DMS 273 (cell line): ENCODE measurements at regions not wholly inside any gene's neighbourhood (a gene's known extent, or its start where the extent isn't known, plus 50 kb on each side); places are given as distances from the start of the nearest gene placed in this dataset.

Source experiments
- DNase-seq: peaks from one replicate; lab custom pipeline; 2025; ENCODE audit not compliant: unreplicated experiment; lab: John Stamatoyannopoulos, UW

DNA sequence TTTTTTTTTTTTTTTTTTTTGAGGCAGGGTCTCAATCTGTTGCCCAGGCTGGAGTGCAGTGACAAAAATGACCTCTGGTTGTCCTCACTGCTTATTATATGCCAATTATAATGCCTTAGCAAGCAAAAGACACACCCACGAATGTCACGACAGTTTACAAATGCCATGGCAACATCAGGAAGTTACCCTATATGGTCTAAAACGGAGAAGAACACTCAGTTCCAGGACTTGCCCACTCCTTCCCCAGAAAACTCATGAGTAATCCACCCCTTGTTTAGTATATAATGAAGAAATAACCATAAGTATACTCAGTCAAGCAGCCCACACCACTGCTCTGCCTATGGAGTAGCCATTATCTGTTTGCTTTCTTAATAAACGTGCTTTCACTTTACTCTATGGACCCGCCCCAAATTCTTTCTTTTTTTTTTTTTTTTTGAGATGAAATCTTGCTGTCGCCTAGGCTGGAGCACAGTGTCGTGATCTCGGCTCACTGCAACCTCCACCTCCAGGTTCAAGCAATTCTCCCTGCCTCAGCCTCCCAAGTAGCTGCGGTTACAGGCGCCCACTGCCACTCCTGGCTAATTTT lies 106.2 kb downstream of the SMIM20 start:
- DNase-seq, result no peak

DNA sequence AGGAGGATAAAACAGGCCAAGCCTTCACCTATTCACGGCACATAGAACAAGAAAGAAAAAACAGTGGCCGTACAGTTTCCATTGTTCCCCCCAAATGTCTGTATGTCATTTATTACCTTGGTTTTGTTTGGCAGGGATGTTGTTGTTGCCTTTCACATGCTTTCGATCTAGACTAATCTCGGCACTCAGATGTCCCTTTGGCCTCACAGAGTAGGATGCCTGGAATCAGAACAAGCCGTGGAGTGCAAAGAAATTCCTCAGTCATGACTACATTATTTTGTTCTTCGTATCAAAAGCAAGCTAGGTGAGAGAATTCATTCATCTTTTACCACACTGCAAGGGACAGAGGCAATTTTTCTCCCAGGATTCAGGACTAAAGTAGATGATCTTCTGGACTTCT lies 106.9 kb downstream of the SMIM20 start:
- no peak for DNase-seq

DNA sequence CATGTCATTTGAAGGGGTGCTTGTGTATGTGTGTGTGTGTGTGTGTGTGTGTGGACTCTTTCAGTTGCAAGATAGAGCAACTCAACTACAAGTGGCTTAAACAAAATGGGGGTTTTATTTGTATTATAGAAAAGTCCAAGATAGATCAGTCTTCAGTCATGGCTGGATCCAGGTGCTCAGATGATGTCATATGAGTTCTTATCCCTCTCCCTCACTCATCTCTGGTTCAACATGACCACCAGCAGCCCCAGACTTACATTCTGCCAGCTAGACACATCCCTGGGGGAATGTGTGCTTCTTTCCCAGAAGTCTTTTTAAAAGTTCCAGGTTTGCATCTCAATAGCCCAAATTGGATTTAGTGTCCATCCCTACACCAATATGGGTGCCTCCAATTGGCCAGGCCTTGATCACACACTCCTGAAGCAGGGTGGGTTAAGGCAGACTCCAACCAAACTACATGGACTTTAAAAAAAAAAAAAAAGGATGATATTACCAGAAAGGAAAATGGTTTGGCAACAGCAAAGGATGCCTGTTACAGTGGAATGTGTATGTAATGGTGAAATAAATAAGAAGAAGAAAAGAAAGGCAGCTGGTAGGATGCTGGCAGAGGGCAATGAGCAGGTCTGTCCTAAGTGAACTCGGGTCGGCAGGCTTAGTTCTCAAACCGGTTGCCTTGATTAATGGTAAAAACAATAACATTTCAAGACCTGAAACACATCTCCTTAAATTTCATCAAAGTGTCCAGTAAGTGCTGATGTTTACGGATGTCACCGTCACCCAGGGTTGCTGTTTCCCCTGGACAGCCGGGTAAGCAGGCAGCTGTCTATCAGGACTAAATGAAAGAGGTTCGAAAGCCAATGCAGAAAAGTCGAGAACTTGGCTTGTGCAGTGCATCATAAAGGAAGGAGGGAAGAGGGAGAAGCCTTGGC lies 107.7 kb downstream of the SMIM20 start:
- no peak for DNase-seq

DNA sequence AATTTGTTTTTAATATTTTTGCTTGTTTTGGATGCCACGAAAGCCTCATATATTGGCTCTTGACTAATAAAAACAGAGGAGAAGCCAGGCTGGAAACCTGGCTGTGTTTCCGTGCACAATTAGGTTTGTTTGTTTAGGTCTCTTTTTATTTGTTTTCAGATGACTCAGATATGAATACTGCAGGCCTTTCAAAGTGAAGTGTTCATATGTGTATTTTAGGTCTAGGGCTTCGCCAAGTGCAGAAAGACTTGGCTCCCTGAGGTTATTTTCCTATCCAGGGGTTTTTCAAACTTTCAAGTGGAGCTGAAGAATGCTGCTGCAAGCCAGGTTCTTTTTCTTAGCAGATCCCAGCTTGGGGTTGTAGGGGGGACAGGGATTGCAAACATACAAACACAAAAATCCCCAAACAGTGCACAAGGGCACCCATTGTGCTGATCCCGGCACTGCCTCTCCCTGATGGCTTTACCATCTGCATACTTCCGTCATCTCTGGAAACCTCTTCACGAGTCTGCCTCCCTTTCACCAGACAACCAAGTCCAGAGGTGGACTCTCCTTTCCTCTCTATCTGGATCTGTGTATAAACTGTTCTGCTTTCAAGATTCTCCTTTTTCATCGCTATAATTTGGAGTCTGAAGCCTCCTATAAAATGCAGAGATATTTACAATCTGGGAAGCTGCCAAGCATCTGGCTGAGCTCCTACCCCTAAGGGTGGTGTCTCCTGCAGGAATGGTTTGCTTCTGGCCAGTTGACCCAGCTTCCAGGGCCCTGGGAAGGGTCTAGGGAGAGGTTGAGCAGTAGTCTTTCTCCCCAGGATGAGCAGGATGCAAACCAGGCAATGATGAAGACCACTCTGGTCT lies 108.6 kb downstream of the SMIM20 start:
- DNase-seq, result no peak

DNA sequence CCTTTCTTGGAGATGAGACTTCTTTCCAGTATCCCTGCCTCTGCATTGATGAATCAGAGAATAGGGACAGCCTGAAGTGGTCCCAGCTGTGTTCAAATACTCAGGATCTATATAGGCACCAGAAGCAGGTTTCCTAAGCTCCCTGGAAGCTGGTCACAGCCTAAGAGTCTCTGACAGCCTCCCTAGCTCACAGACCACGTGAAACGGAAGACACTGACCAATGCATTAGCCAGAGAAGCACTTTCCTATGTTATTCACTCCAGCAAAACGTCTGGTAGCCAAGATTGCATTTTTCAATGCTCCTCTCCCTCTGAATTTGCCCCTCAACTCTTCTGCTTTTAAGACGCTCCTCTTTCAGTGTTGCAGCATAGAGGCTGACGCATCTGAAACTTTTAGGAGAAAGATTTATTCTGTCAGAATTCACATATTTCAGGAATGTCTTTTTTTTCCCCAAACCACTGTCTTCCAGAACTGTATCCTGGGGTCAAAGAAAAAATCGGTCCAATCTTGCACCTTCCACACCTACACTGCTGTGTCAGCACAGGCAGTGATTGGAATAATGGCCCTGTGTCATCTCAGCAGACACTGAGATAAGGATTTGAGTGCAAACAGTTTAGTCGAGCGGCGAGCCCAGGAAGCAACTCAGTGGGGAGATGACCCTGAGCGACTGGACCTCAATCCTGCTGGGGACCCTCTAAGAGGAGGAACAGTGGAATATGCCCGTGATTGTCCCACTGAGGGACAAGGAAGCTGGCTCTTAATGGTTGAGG lies 109.4 kb downstream of the SMIM20 start:
- no peak for DNase-seq

DNA sequence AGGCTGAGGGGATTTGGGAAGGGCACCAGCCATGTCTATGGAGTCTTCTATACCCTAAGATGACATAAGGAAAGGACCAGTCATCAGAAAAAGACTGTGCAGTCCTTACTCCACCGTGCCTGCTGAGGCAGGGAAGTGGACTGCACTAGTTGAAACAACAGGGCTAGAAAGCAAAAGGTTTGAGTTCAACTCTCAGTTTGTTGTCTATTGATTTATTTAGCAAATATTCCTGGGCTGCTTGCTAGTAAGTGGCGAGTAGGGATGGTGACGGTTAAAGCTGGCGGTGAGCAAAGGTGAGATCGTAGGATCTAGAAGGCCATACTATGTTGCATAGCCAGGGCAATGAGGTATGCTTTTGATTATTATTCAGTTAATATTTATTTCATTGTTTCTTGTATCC lies 110.1 kb downstream of the SMIM20 start:
- no peak for DNase-seq

DNA sequence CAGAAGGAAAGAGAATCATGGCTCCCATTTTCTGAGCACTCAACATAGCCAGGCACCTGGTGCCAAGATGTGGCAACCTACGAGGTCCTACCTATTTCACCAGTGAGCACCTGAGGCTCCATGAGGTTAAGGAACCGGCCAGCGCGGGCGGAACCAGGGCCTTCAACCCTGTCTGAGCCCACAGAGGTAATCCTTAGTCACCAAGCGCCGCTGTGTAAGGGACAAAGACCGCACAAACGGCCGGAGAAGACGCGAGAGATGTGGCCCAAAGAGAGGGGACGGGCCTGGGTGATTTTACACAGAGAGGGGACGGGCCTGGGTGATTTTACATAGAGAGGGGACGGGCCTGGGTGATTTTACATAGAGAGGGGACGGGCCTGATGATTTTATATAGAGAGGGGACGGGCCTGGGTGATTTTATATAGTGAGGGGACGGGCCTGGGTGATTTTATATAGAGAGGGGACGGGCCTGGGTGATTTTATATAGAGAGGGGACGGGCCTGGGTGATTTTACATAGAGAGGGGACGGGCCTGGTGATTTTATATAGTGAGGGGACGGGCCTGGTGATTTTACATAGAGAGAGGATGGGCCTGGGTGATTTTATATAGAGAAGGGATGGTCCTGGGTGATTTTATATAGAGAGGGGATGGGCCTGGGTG lies 114.2 kb downstream of the SMIM20 start:
- no peak for DNase-seq

DNA sequence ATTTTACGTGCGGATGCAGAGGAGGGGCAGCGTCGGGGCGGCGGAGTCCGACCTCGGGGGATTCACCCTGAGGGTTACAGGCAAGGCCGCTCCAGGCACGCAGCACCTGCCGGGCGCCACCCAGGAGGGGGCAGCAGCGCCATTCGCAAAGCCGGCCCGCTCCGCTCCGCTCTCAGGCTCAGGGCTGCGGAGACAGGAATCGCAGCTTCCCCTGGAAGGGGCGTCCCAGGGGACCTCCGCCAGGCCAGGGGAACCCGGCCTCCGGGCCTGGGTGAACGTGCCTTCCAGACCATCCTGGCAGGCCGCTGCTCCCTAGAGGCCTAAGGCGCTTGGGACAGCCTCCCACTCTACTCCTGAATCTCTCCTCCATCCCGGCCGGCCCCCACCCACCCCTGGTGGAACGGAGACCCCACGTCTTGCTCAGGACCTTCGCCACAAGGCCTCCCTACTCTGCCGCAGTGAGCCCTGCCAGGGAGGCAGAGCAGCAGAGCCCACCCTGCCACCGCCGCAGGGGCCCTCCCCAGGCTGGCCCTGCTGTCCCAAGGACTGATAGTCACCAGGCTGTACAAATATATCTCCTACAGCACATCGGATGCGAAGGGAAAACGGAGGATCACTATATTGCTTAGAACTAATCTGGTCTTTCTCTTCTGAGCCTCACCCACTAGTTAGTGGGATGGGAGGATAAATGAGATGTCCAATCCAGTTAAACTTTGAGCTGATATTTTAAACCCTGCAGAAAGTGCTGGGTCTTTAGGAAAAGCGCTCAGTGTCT lies 115.0 kb downstream of the SMIM20 start:
- peak; percentile 68 for DNase-seq

DNA sequence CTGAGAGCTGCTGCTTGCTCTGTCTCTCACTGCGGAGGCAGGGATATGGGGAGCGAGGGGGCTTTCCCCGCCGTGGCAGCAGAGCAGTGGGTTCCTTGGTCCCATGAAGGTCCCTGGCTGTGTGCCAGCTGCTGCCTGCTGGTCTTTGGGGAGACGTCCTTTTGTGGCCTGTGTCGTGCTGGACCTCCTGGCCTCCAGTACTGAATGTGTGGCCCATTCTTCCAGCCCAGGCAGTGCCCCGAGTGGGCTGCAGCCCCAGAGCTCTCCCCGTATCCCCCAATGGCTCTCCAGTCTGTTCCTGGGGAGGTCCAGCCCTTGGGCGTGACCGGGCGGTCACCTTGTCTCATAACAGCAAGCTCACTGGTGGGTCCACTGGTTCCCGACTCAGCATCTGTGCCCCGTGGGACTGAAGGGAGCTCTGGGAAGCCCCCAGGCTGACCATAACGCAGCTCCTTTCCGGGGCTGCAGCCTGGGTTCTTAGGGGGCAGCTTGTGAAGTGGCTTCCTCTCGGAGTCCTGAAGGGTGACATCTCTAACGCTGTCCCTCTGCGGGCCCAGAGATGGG lies 115.6 kb downstream of the SMIM20 start:
- no peak for DNase-seq

DNA sequence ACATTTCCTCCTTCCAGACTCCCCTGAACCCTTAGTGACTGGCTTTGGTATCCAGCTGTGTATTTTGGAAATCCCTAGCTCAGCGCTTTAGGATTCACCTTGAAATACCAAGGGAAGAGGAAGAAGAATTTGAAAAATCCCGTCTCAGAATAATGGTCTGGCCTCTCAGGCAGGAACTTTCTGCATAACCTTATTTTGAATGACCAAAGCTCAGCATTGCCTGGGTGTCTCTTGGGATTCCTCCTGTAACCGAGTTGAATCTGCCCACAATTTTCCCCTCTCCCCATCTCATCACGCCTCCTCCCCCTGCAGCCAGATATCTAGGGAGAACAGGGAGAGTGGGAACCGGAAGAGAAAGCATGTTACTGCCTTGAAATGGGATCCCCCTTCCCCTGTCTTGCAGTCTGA lies 116.2 kb downstream of the SMIM20 start:
- no peak for DNase-seq

DNA sequence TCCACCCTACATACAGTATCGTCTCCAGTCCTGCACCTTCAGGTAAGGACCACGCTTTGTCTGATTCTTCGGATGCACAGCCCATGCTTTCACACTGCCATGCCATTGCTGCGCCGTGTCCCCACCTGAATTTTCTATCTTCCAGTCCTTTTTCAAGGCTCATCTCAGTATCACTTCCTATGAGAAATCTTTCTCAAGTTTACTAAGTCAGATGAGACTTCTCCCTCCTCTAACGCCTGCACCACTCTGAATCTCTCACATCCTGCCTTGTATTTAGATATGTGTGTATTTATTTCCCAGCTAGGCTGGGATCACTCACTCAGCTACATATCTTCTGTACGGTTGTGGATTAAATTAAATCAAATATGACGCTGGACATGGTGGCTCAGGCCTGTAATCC lies 116.8 kb downstream of the SMIM20 start:
- DNase-seq, result no peak

DNA sequence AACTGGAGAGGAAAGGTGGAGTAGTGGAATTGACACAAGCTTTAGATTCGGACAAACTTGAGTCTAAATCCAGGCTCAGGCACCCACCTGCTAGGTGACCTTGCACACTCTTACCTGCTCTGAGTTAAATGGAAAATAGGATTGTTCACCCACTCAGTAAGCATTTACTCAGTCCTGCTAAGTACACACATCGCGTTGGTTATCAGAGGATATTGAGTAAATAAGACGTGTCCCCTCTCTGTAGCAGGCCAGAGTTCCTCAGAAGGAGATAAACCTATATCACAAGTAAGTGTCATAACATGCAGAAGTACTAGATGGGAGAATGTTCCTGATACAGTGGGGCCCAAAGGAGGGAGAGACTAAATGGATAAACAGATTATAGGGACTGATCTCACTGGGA lies 117.7 kb downstream of the SMIM20 start:
- no peak for DNase-seq

DNA sequence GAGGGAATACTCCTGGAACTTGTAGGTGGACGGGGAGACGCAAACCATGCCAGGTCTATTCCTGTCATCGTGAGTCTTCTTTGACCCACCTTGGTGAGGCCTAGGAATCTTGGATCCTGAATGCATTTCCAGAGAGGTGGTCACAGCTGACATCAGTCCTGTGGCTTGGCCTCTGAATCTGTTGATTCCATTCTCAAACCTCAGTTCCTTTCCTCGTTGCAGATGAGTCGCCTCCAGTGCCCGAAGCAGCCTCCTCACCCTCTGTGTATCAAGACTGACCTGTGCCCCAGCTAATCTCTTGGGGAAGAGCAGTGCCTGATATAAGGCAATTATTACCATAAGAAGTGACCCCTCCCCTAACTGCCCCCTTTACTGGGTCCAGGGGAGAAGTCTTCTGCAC lies 118.1 kb downstream of the SMIM20 start:
- DNase-seq, result no peak

DNA sequence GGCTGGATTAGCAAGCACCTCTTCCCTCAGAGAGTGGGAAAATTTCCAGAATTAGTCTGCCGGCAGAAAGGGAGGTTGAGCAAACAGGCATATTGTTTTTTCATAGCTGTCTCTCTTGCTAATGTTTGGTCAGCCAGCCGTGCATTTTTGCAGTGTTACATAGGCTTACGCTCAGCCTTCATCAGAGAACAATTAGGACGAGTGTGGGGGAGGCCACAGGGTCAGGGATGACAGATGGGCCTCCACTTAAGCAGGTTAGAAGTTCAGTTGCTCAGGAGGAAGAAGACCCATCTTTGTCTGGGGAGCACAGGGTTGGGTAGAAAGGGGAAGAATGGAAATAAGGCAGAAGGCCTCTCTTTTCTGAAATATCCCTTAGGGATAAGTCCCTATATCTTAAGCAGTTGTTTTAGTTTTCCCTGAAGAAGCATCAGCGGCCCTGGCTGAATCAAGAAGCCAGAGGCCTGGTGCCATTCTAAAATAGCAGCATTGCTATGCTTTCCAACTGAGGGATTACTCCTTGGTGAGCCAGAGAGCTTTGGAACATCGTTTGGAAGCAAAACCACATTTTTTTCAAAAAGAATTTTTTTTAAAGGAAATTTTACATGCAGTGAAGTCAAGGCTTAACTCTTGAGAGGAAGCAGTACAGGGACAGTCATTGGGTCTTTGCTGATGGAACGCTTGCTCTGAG lies 118.8 kb downstream of the SMIM20 start:
- DNase-seq, result no peak

DNA sequence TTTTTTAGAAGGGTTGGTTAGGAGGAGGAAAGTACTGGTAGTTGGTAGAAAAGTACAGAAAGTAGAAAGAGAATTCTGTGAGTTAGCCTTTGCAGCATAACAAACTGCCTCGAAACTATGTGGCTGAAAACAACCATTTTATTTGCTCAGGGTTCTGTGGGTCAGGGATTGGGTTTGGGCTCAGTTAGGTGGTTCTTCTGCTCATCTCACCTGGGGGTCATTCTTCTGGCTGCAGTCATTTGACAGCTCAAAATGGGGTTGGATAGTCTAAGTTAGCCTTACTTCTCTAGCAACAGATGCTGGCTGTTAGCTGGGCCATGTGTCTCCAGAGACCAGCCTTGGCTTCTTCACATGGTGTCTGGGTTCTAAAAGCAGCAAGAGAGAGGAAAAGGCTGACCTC lies 119.4 kb downstream of the SMIM20 start:
- no peak for DNase-seq

DNA sequence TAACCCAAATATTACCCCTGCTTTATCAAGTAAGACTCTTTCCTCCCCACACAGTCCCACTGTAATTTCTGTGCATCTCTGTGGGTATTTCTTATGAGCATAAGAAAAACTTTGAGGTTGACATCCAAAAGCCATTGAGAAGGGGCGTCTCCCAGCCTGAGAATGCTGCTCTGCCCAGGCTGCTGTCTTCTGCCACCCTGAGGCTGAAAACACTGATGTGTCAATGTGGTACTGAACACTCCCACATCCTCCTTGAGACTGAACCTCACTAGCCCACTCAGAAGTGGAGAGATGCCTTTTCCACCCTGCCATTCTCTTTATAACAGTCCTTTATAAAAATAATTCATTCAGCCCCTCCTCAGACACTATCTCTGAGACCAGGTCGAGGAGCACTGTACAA lies 120.8 kb downstream of the SMIM20 start:
- no peak for DNase-seq

DNA sequence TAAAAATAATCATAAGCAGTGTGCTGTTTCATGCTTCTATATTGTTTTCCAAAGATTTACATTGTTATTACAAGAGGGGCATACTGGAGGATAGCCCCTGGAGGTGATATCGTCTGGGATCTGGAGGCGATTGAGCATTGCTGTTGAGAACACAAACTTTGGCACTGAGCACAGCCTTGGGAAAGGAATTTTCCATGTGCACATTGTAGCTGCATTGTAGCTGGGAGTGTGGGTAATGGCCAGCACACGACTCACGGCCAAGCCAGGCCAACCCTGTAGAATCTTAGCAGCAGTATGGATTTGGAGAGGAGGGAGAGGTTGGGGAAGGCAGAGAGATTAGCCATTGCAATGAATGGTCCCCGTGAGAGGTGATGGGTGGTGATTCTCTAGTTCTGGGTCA lies 121.9 kb downstream of the SMIM20 start:
- DNase-seq, result no peak

DNA sequence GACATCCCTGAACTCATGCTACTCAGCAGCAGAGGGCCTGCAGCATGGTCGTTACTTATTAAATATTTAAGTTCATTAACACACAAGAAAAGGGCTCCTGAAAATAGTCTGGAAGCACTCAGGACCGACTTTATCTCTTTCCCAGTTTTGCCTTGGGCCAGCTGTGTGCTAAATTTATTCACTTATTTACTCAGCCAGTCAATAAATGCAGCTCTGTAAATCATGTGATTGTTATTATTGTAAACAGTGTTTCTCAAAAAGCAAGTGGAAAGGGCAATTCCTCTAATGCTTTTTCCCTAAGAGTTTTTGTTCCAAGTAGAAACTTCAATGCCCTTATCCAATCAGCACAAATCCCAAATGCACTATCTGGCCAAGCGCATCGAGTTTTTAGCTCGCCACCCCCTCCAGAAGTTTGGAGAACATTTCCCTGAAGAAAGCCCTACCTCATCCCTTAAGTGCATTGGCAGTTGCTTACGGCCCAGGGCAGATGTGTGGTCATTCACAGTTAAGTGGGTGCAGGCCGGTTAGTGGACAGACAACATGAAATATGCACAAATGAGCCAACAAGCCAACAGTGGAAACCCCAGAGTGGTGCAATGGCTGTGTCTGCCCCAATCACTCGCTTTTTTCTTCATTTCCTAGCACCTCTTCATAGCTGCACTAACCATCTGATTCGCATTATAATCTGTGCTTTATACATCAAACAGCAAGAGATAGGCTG lies 125.8 kb downstream of the SMIM20 start:
- no peak for DNase-seq
